ENCODE measurements at regions not wholly inside any gene's neighbourhood (a gene's known extent, or its start where the extent isn't known, plus 50 kb on each side); places are given as distances from the start of the nearest gene placed in this dataset.

- TF ChIP-seq CTCF (IDR thresholded peaks at IDR 0.05; ENCODE audit: unreplicated experiment), result no peak
- intact Hi-C loops (cut with micrococcal nuclease), result no loop called here
- DNase-seq (ENCODE audit: unreplicated experiment), result no peak
- Mint-ChIP-seq H3K9me3 (ENCODE audit: unreplicated experiment) (no peaks in the 10 kb centered on the region), H3K4me3 (ENCODE audit: unreplicated experiment) (no peak overlapping the region), H3K36me3 (ENCODE audit: insufficient read depth, unreplicated experiment) (no peaks in the 10 kb centered on the region), H3K27ac (ENCODE audit: low read depth, unreplicated experiment) (no peak overlapping the region), H3K27me3 (ENCODE audit: insufficient read depth, unreplicated experiment) (no peaks in the 10 kb centered on the region), H3K4me1 (ENCODE audit: insufficient read depth, unreplicated experiment) (peaks cover 7% of the 10 kb centered on the region)
- ChIA-PET POLR2A (interaction anchor here (0.6 to 1.6 kb wide), 3 partner anchors 13 to 103 kb away, joined by 3 to 4 read pairs (median 3); no protein-coding TSS in a partner anchor), CTCF (interaction anchor here (1.0 to 1.5 kb wide), 2 partner anchors 17 to 98 kb away, joined by 3 to 5 read pairs; no protein-coding TSS in a partner anchor)
- BruUV-seq (replicated peaks), result no TSS peak
Measured at GRCh38 chr13:73231471-73231870, 172.7 kb downstream of the KLF5 start.

- no TSS peak for BruUV-seq (replicated peaks)
- ChIA-PET POLR2A (interaction anchor here (0.8 to 1.8 kb wide), 5 partner anchors 12 to 107 kb away, joined by 3 to 4 read pairs (median 3); no protein-coding TSS in a partner anchor), CTCF (interaction anchor here (0.6 to 1.8 kb wide), 4 partner anchors 17 to 138 kb away, joined by 3 to 6 read pairs (median 4); no protein-coding TSS in a partner anchor)
- Mint-ChIP-seq H3K27ac (ENCODE audit: low read depth, unreplicated experiment) (no peak overlapping the region), H3K36me3 (ENCODE audit: insufficient read depth, unreplicated experiment) (no peaks in the 10 kb centered on the region), H3K9me3 (ENCODE audit: unreplicated experiment) (no peaks in the 10 kb centered on the region), H3K4me1 (ENCODE audit: insufficient read depth, unreplicated experiment) (peaks cover 7% of the 10 kb centered on the region), H3K27me3 (ENCODE audit: insufficient read depth, unreplicated experiment) (no peaks in the 10 kb centered on the region), H3K4me3 (ENCODE audit: unreplicated experiment) (no peak overlapping the region)
- no peak for TF ChIP-seq CTCF (IDR thresholded peaks at IDR 0.05; ENCODE audit: unreplicated experiment)
- intact Hi-C loops (cut with micrococcal nuclease), result no loop called here
- peak; percentile 38 for DNase-seq (ENCODE audit: unreplicated experiment)
Measured at GRCh38 chr13:73230716-73231115, 171.9 kb downstream of the KLF5 start.

- H3K4me1 Mint-ChIP-seq (ENCODE audit: insufficient read depth, unreplicated experiment), result peaks cover 19% of the 10 kb centered on the region
- ChIA-PET POLR2A (interaction anchor here (0.5 to 1.8 kb wide), 5 partner anchors 15 to 285 kb away, joined by 3 to 6 read pairs (median 4); no protein-coding TSS in a partner anchor), CTCF (interaction anchor here (0.6 to 0.9 kb wide), 4 partner anchors 46 to 395 kb away, joined by 3 read pairs; no protein-coding TSS in a partner anchor)
- H3K27ac Mint-ChIP-seq (ENCODE audit: low read depth, unreplicated experiment), result no peak overlapping the region
- H3K4me3 Mint-ChIP-seq (ENCODE audit: unreplicated experiment), result no peak overlapping the region
- H3K9me3 Mint-ChIP-seq (ENCODE audit: unreplicated experiment), result no peaks in the 10 kb centered on the region
- TF ChIP-seq CTCF (IDR thresholded peaks at IDR 0.05; ENCODE audit: unreplicated experiment), result peak; percentile 12
- H3K36me3 Mint-ChIP-seq (ENCODE audit: insufficient read depth, unreplicated experiment), result no peaks in the 10 kb centered on the region
- BruUV-seq (replicated peaks), result no TSS peak
- intact Hi-C loops (cut with micrococcal nuclease), result loop anchor here (5.0 to 10.0 kb wide), 3 partner anchors 189 to 474 kb away; no protein-coding TSS in a partner anchor
- no peaks in the 10 kb centered on the region for H3K27me3 Mint-ChIP-seq (ENCODE audit: insufficient read depth, unreplicated experiment)
- DNase-seq (ENCODE audit: unreplicated experiment), result peak; percentile 32
Measured at GRCh38 chr13:73228546-73228945, 169.7 kb downstream of the KLF5 start.

- DNase-seq (ENCODE audit: unreplicated experiment), result no peak
- intact Hi-C loops (cut with micrococcal nuclease), result loop anchor here (2.0 to 10.0 kb wide), 6 partner anchors 109 to 476 kb away; no protein-coding TSS in a partner anchor
- H3K36me3 Mint-ChIP-seq (ENCODE audit: insufficient read depth, unreplicated experiment), result no peaks in the 10 kb centered on the region
- ChIA-PET POLR2A (no interaction called here), CTCF (interaction anchor here (0.6 to 1.0 kb wide), 2 partner anchors 10 to 153 kb away, joined by 3 read pairs; no protein-coding TSS in a partner anchor)
- BruUV-seq (replicated peaks), result no TSS peak
- no peaks in the 10 kb centered on the region for H3K27me3 Mint-ChIP-seq (ENCODE audit: insufficient read depth, unreplicated experiment)
- no peak for TF ChIP-seq CTCF (IDR thresholded peaks at IDR 0.05; ENCODE audit: unreplicated experiment)
- H3K4me3 Mint-ChIP-seq (ENCODE audit: unreplicated experiment), result no peak overlapping the region
- H3K4me1 Mint-ChIP-seq (ENCODE audit: insufficient read depth, unreplicated experiment), result peaks cover 23% of the 10 kb centered on the region
- no peak overlapping the region for H3K27ac Mint-ChIP-seq (ENCODE audit: low read depth, unreplicated experiment)
- H3K9me3 Mint-ChIP-seq (ENCODE audit: unreplicated experiment), result no peaks in the 10 kb centered on the region
Measured at GRCh38 chr13:73225990-73226389, 167.2 kb downstream of the KLF5 start.
